ENCODE measurements at regions not wholly inside any gene's neighbourhood (a gene's known extent, or its start where the extent isn't known, plus 50 kb on each side); places are given as distances from the start of the nearest gene placed in this dataset.
"Not testable (repeated sequence)": the region's sequence is repeated elsewhere in the genome, so short reads cannot be mapped to it uniquely, and the experiment has no call there.

DNA sequence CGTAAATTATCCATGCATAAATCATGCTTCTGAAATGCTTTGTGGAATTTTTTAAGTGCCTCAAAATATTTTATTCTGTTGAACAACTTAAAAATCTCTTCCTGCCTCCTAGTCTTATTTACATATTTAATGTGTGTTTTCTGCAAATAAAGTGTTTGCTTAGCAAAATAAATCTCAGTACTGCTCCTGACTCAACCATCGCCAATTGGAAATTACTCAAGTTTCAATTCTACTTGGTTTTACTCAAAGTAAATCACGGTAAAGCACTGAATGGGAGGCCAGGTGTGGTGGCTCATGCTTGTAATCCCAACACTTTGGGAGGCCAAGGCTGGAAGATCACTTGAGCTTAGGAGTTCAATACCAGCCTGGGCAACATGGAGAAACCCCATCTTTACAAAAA, 152.2 kb upstream of the NR5A2 start:
- no peak for DNase-seq

DNA sequence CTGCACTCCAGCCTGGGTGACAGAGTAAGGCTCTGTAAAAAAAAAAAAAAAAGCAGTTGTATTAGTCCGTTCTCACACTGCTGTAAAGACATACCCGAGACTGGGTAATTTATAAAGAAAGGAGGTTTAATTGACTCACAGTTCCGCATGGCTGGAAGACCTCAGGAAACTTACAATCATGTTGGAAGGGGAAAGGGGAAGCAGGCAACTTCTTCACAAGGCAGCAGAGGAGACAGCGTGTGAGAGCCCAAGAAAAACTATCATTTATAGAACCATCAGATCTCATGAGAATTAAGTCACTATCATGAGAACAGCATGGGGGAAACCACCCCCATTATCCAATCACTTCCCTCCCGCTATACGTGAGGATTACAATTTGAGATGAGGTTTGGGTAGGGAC, 151.7 kb upstream of the NR5A2 start:
- no peak for DNase-seq

DNA sequence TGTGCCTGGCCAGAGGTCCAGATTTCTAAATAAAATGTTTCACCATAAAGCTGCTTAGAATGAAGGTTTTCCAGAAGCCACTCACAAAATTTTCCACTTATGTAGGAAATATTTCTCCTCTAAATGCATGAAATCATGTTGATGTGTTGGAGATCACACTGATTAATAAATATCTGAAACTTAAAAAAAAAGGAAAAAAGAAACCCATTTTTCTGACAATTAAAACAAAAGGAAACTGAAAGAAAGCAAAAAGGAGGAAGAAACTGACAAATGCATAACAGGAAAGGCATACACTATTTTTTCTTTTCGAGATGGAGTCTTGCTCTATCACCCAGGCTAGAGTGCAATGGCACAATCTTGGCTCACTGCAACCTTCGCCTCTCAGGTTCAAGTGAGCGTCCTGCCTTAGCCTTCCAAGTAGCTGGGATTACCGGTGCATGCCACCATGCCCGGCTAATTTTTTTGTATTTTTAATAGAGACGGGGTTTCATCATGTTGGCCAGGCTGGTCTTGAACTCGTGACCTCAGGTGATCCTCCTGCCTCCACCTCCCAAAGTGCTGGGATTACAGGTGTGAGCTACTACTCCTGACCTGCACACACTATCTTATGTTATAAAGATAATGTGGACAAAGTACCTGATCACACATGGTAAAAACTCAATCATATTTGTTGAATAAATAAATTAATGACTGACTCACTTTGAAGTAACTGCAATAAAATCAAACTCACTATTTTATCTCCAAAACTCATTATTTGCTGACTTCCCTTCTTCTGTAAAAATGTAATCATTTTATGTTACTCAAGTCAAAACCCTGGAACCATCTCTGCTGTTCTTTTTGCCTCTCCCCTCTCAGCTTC, 149.8 kb upstream of the NR5A2 start:
- DNase-seq, result no peak

DNA sequence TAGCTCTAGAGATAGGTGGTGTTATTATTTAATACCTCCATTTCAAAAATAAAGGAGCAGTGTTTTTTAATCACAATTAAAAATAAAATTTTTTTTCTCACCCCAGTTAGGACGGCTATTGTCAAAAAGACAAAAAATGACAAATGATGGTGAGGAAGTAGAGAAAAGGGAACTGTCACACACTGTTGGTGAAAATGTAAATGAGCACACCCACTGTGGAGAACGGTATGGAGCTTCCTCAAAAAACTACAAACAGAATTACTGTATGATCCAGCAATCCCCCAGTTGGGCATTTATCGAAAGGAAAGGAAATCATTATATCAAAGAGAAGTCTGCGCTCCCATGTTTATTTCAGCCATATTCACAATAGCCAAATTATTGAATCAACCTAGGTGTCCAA, 148.7 kb upstream of the NR5A2 start:
- no peak for DNase-seq

DNA sequence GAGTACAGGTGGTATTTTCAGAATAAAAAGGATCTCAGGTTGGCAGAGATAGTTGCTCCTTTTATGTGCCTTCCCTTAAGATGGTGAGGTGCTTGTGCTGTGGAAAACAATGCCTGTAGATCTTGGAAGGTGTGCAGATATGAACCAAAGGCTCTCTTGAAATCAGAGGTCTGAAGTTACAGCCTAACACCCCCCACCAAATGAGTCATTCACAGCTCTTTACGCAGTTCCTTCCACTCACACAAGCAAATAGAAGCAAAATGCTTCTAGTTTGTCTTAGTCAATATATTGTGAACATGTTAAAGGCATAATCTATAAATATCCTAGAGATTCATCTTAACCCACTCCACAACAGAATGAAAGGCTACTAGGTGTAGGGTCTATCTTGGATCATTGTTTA, 128.9 kb upstream of the NR5A2 start:
- no peak for DNase-seq

DNA sequence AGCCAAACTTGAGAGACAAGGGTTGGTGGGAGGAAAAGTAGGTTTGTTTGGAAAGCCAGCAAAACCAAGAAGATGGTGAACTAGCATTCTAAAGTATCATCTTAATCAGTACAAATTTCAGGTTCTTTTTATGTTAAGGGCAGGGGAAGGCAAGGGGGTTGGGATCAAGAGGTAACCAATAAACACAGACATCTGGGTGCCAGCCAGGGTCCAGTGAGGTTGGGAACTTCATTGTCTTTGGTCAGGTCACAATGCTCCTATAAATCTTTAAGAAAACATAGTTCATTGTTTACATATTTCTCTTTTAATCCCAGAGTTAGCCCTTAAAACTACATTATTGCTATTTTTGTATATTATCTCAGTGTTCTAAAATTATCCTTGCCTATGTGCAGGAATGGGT, 126.2 kb upstream of the NR5A2 start:
- DNase-seq, result no peak

DNA sequence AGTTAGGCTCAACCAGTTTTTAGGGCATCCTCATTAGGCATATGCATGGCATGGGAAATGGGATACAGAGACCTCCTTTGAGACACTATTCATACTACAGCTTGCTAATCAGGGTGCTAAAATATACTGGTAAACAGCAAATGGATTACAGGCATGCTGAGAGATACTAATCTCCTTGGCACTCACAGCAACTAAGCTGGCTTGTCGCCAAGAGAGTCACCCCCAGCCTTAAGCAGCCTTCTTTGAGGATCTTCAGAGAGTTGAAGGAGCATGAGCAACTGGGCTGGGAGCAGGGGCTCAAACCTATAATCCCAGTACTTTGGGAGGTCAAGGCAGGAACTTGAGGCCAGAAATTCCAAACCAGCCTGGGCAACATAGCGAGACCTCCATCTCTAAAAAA, 120.1 kb upstream of the NR5A2 start:
- DNase-seq, result no peak

DNA sequence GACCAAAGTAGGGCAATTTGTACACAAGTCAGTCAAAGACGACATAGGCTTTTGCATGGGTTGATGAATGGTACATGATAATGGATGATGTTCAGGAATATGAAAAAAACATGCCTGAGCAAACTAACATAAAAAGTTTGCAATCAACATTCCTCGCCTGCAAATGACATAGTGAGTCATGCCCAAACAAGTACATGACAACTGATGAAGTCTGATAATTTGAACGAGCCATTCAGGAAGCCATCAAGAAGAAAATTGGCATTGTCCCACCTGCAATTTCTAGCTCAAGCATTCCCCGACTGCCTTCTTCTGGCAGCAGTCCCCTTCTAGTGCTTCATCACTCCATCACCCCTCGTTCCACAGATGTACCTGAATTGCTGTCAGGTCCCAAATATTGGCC, 118.4 kb upstream of the NR5A2 start:
- no peak for DNase-seq

DNA sequence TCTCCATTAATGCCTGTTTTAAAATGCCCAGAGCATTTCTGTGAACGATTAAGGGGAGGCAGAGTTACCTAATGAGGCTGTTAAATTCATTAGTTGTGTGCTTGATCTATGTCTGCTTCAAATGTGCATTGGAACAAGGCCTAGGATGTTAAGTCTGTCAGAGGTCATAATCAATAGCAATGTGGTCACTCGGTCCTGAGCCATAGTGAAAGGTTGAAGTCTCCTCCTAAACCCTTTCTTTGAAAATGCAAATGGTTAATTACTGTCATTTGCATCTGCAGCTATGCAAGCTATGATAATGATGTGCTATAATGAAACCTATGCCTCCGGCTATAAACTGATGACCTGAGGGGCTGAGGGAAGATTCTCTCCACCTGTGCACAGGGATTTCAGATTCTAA, 114.2 kb upstream of the NR5A2 start:
- no peak for DNase-seq

DNA sequence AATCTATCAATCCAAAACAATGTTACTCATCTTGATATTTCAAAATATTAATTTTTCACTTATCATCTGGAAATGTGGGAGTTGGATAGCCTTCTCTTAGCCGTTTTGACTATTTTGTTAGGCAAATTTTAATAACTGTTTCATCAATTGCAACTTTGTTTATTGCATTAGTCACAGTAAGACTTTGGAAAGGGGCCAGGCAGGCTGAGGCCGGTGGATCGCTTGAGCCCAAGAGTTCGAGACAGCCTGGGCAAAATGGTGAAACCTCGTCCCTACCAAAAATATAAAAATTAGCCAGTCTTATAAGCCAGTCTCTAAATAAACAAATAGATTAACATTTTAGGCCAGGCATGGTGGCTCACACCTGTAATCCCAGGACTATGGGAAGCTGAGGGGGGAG, 113.0 kb upstream of the NR5A2 start:
- no peak for DNase-seq

DNA sequence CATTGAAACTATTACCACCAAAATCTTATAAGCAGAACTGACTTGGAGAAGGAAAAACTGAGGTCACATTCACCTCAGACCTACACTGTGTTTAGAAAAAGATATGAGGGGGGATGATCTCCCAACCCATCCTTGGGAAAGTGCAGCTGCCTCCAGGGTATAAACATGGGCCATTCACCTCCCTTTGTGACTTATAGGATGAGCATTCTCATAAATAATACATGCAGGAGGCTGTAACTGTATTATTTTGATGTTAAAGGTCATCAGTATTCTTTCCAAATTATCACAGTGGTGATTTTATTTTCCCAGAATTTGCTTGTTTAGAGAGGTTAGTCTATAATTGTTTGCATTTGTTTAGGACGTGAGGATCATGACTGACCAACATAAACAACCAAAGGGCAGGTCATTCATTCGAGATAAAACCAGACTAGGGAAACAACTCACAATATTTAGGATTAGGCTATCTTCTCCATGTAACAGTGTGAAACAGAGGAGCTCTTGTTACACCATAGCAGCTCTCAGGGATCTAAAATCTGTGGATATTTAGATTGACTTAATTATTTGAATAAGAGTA, 109.2 kb upstream of the NR5A2 start:
- DNase-seq, result no peak

DNA sequence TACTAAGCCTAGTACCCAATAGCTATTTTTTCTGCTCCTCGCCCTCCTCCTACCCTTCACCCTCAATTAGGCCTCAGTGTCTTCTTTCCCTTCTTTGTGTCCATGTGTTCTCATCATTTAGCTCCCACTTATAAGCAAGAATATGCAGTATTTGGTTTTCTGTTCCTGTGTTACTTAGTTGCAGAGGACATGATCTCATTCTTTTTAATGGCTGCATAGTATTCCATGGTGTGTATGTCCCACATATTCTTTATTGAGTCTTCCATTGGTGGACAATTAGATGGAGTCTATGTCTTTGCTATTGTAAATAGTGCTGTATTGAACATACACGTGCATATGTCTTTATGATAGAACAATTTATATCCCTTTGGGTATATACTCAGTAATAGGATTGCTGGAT, 106.9 kb upstream of the NR5A2 start:
- no peak for DNase-seq

DNA sequence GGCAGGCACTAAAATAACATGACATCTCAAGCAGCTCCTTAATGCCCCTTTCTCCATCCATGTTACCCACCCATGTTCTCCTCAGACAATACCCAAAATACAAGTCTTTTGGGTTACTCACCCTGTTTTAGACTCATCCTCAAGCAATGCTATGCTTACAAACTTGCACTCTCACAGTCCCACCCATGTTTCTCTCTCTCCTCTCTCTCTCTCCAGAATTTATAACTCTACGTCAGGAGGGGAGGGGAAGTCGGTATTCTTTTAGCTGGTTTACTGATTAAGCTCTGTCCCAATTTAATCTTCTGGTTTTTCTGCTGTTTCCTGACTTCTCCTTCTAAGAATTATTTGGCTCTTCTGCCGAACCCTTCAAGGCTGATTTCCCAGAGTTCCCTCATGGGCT, 98.0 kb upstream of the NR5A2 start:
- no peak for DNase-seq

DNA sequence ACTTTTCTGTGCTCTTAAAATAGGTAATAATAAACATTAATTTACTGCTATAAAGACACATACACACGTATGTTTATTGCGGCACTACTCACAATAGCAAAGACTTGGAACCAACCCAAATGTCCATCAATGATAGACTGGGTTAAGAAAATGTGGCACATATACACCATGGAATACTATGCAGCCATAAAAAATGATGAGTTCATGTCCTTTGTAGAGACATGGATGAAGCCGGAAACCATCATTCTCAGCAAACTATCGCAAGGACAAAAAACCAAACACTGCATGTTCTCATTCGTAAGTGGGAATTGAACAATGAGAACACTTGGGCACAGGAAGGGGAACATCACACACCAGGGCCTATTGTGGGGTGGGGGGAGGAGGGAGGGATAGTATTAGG, 97.4 kb upstream of the NR5A2 start:
- DNase-seq, result not testable (repeated sequence)

DNA sequence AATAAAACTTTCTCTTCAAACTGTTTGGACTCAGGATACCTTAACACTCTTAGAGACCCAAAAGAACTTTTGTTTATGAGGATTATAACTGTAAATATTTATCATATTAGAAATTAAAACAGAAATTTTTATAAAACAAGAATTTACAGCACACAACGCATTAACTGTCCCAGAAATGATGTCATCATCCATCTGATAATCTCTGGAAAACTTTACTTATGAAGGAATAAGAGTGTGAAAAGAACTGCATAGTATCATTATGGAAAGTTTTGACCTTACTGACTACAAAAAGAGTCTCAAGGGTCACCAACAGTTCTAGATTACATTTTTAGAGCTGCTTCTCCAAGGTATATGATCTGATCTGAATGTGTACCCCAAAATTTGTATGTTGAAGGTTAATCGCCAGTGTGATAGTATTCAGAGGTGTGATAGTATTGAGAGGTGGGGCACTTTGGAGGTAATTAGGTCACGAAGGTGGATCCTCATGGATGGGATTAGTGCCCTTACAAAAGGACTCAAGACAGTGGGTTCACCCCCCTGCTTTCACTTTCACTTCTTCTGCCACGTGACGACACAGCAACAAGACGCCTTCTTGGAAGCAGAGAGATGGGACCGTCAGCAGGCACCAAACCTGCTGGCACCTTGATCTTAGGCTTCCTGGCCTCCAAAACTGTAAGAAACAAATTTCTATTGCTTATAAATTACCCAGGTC, 95.7 kb upstream of the NR5A2 start:
- peak in 1 of 2 experiments; percentile 8 for DNase-seq

DNA sequence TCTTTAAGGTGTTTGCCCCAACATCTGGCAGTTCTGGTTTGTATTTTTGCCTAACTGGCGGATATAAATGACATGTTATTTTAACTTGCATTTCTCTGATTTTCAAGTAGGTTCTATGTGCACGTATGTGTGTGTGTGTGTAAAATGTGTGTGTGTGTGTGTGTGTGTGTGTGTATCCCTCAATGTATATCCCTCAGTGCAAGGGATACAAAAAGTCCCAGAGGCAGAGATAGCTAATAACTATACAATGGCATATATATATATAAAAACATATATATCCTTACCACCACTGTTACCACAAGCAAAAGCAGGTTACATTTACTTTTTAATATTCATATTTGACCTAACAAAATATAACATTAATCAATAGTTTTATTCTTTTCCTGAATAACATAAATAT, 95.0 kb upstream of the NR5A2 start:
- no peak for DNase-seq

DNA sequence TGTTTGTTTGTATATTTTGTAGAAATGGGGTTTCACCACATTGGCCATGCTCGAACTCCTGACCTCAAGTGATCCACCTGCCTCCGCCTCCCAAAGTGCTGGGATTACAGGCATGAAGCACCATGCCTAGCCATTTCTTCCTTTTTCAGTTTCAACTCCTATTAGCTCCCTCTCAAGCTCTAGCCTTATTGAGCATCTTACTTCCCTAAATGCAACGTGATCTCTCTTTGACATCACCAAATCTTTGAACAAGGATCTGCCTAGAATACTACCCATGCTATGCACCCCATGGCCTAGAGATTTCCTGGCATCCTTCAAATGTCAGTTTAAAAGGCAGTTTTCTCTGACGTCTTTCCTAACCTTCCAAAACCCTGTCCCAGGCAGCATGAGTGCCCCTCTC, 91.1 kb upstream of the NR5A2 start:
- no peak for DNase-seq

DNA sequence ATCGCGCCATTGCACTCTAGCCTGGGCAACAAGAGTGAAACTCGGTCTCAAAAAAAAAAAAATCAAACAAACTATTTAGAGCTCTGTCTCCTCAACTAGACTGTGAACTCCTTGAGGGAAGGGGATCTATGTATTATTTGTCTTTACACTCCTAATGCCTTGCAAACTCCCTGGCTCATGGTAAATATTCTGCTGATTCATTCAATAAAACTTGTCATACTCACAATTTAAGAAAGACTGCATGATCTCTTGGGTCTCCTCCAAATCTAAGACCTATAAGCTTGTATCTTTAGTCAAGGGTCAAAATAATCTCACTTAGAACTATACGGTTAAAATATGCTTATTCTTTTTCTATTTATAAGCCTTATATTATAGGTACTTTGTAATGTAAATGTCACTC, 90.3 kb upstream of the NR5A2 start:
- no peak for DNase-seq

DNA sequence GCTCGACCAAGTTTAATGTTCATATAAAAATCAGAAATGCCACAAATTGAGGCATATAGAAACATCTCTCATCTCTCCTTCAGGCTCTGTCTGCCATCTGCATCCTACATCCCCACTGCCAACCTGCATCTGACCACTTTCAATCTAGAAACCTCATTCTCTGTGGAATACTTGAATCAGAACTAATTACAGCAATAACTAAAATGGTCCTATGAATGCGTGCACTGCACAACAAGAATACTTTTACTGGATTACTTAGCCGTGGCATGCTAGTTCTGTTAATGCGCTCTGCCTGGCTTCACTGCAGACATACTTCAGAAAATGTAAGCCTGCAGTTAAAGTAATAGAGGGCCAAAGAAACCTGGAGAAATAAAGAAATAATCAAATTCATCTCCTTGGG, 89.8 kb upstream of the NR5A2 start:
- no peak for DNase-seq

DNA sequence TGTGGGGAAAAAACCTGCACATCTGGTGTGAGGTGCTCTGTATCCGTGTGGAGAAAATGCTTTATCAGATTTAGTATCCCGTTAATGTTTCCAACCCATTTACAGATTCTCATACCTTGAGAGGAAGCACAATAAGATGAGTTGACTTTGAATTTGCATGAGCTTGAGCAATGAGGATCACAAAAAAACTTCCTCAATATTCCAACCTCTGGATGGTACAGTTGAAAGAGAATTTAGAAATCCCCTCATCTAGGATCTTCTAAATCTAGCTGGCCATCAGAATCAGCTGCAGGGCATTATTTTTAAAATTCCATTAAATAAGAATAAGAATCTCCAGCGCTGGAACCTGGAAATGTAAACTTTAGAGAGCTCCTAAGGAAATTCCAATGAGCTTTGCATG, 82.5 kb upstream of the NR5A2 start:
- no peak for DNase-seq

DNA sequence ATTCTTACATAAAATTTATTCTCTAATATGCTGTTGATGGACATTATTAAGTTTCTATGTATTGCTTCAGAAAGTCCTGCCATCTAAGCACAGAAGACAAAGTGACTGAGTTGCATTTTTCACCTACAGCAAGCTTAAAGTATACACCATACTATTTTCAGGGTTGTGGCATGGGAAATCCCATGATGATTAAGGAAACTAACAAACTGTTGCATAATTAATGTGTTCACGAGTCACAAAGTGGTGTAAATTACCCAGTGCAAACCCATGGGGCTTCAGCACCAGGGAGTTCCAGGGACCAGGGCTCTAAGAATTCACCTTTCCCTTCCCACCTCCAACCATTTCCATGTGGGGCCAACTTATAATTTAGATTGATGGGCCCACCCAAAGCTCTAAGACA, 81.9 kb upstream of the NR5A2 start:
- no peak for DNase-seq

DNA sequence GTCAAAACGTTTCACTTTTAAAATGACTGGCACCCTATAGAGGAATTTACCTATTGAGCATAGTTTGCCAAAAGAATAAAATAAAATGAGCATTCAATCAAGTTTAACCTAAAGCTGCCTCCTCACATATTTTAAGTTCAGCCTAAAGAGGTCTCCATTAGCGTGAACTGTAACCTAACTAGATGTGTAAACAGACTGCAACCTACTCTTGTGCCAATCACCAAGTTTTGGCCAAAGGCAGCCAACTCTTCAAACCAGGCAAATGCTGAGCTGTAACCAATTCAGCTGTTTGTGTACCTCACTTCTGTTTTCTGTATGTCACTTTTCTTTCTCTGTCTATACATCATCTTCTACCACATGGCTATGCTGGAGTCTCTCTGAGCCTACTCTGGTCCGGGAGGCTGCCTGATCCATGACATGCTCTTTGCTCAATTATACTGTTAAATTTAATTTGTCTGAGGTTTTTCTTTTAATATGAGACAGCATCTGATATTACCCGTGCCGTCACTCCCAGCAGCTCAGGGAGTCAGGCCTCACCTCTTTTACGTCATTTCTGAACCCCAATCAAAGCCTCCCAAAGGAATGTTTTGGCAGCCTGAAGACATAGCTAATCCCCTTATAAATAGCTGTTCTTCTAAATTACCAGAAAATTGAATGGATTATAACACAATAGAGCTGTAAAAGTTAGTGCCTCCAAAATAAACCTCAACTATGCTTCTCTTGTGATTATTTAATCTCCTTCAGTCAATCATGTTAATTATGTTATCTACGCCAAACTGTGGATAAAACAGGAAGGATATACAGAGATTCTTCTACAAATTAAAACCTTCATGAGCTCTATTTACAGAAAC, 81.0 kb upstream of the NR5A2 start:
- no peak for DNase-seq

DNA sequence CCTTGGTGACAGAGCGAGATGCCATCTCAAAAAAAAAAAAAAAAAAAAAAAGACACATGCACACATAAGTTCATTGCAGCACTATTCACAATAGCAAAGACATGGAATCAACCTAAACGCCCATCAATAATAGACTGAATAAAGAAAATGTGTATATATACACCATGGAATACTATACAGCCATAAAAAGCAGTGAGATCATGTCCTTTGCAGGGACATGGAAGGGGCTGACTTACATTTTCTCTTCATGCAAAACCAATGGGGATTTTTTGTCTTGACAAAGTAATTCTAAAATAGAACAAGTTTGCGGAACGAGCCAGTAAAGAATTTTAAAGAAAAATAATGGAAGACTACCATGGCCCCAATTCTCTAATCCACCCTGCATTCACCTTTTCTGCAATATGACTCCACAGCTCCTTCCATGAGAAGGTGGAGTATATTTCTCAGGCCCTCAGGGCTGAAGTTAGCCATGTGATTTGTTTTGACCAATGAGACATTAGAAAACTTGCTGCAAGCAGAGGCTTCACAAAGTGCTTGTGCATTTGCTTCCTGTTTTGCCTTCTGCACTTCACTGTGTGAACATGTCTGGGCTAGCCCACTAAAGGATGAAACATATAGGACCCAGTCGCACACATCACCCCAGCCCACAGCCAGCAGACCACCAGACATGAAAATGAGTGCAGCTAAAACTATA, 78.8 kb upstream of the NR5A2 start:
- DNase-seq, result no peak
